ENCODE measurements at regions not wholly inside any gene's neighbourhood (a gene's known extent, or its start where the extent isn't known, plus 50 kb on each side); places are given as distances from the start of the nearest gene placed in this dataset.

- TF ChIP-seq POLR2A (IDR thresholded peaks at IDR 0.05), result no peak
- TF ChIP-seq CTCF (IDR thresholded peaks at IDR 0.05), result no peak
- no peak for TF ChIP-seq EP300 (IDR thresholded peaks at IDR 0.05)
Observed at GRCh38 chr11:47905358-47906059, 57.4 kb upstream of the NUP160 start.
